ENCODE measurements at regions not wholly inside any gene's neighbourhood (a gene's known extent, or its start where the extent isn't known, plus 50 kb on each side); places are given as distances from the start of the nearest gene placed in this dataset.

GRCh38 chr18:71079606-71080005 is 790.8 kb downstream of the SOCS6 start:
- H3K9me3 ChIP-seq (ENCODE audit: low read length): no peaks in the 10 kb centered on the region
- H2AFZ ChIP-seq (ENCODE audit: low read length): no peak overlapping the region
- H3K27me3 ChIP-seq (ENCODE audit: control insufficient read depth in 1 of 2, insufficient read depth in 2 of 2, low read length in 2 of 2): no peaks in the 10 kb centered on the region
- CTCF ChIA-PET (ENCODE audit: low intra/inter-chr PET ratio, low total read pairs): no interaction called here
- no peak for DNase-seq (ENCODE audit: low spot score)
- ATAC-seq: no peak
- 10% methylated on average over 9 of the region's 9 CpGs for WGBS (ENCODE audit: low lambda C conversion rate)
- in situ Hi-C loops (cut with HindIII; ENCODE audit: extremely low pct_ligation_motif_present, low pct_unique_long_range_greater_than_20kb) (no loop called here), intact Hi-C loops (cut with micrococcal nuclease; ENCODE audit: unreplicated experiment) (no loop called here)
- no peak overlapping the region for H3K9ac ChIP-seq (ENCODE audit: insufficient read depth, low read depth, low read length)
- no peak overlapping the region for H3K27ac ChIP-seq (ENCODE audit: extremely low read length, insufficient read depth, low read length)
- POLR2A ChIA-PET: no interaction called here
- no peaks in the 10 kb centered on the region for H4K20me1 ChIP-seq (ENCODE audit: insufficient read depth, low read length)
- no peak for TF ChIP-seq MED1 (CRISPR knock-in tag; IDR thresholded peaks at IDR 0.05)
- TF ChIP-seq THAP11 (CRISPR knock-in tag; IDR thresholded peaks at IDR 0.05): no peak
- TF ChIP-seq RCOR2 (CRISPR knock-in tag; IDR thresholded peaks at IDR 0.05): no peak
- TF ChIP-seq MBNL3 (CRISPR knock-in tag; conservative IDR thresholded peaks at IDR 0.05): no peak
- no peak for TF ChIP-seq ZNF747 (CRISPR knock-in tag; IDR thresholded peaks at IDR 0.05; ENCODE audit: borderline replicate concordance)
- TF ChIP-seq FOSL2 (CRISPR knock-in tag; IDR thresholded peaks at IDR 0.05): no peak
- TF ChIP-seq KDM5A (IDR thresholded peaks at IDR 0.05; ENCODE audit: borderline replicate concordance, low read length): no peak
- TF ChIP-seq KLF11 (CRISPR knock-in tag; IDR thresholded peaks at IDR 0.05): no peak
- no peak for TF ChIP-seq ELK4 (CRISPR knock-in tag; IDR thresholded peaks at IDR 0.05; ENCODE audit: borderline replicate concordance)
- TF ChIP-seq CREB1 (IDR thresholded peaks at IDR 0.05): no peak
- no peak for TF ChIP-seq CREB1 (CRISPR knock-in tag; IDR thresholded peaks at IDR 0.05)
- no peak for TF ChIP-seq ZNF572 (CRISPR knock-in tag; IDR thresholded peaks at IDR 0.05)
- no peak for TF ChIP-seq SUZ12 (IDR thresholded peaks at IDR 0.05; ENCODE audit: low read depth, low read length)
- no peak for TF ChIP-seq FIP1L1 (IDR thresholded peaks at IDR 0.05; ENCODE audit: borderline replicate concordance, insufficient read depth, low read depth, low read length)
- H3K4me1 ChIP-seq (ENCODE audit: insufficient read depth, low read length): no peaks in the 10 kb centered on the region
- H3K4me3 ChIP-seq (replicated peaks in 1 of 3; ENCODE audit: insufficient read depth in 1 of 3, low read depth in 2 of 3, low read length in 3 of 3): no peak overlapping the region
- no peak for FAIRE-seq
- no peaks in the 10 kb centered on the region for H3K36me3 ChIP-seq (replicated peaks in 1 of 2; ENCODE audit: control insufficient read depth in 1 of 2, insufficient read depth in 2 of 2, low read length in 2 of 2)
- no TSS peak for BruUV-seq (replicated peaks)
- no peaks in the 10 kb centered on the region for H3K79me2 ChIP-seq (ENCODE audit: insufficient read depth, low read length)
- H3K4me2 ChIP-seq (ENCODE audit: low read depth, low read length): no peak overlapping the region

Data from HepG2 (cell line).